DMS153 treated with DMSO at 0.1 percent for 48 hours (cell line): ENCODE measurements at regions not wholly inside any gene's neighbourhood (a gene's known extent, or its start where the extent isn't known, plus 50 kb on each side); places are given as distances from the start of the nearest gene placed in this dataset.
"Not testable (repeated sequence)": the region's sequence is repeated elsewhere in the genome, so short reads cannot be mapped to it uniquely, and the experiment has no call there.

ENCODE experiments used
- DNase-seq: peaks from one replicate; lab custom pipeline; 2025; ENCODE audit not compliant: unreplicated experiment; lab: John Stamatoyannopoulos, UW

GRCh38 chr1:47522935-47523834, 85.3 kb downstream of the FOXD2 start:
- no peak for DNase-seq

- peak; percentile 73 for DNase-seq
Observed at GRCh38 chr1:47523835-47524215, 86.0 kb downstream of the FOXD2 start.

GRCh38 chr1:47524272-47524671, 86.4 kb downstream of the FOXD2 start:
- DNase-seq: no peak

- no peak for DNase-seq
Observed at GRCh38 chr1:47527653-47528272, 89.9 kb downstream of the FOXD2 start.

GRCh38 chr1:47529520-47530098, 91.8 kb downstream of the FOXD2 start:
- DNase-seq: no peak

GRCh38 chr1:47532921-47533792, 95.3 kb downstream of the FOXD2 start:
- DNase-seq: peak; percentile 42

GRCh38 chr1:47533793-47534328, 96.0 kb downstream of the FOXD2 start:
- peak; percentile 42 for DNase-seq

GRCh38 chr1:47534436-47534835, 96.6 kb downstream of the FOXD2 start:
- DNase-seq: no peak

GRCh38 chr1:47536646-47537118, 98.8 kb downstream of the FOXD2 start:
- DNase-seq: peak; percentile 41

- DNase-seq: no peak
Observed at GRCh38 chr1:47537268-47537667, 99.4 kb downstream of the FOXD2 start.

- DNase-seq: no peak
Observed at GRCh38 chr1:47537966-47538365, 100.1 kb downstream of the FOXD2 start.

- DNase-seq: not testable (repeated sequence)
Observed at GRCh38 chr1:47538530-47538929, 100.7 kb downstream of the FOXD2 start.

GRCh38 chr1:47541705-47542104, 103.9 kb downstream of the FOXD2 start:
- not testable (repeated sequence) for DNase-seq

GRCh38 chr1:47543089-47543488, 105.2 kb downstream of the FOXD2 start:
- DNase-seq: not testable (repeated sequence)

GRCh38 chr1:47545912-47546483, 108.2 kb downstream of the FOXD2 start:
- no peak for DNase-seq

- no peak for DNase-seq
Observed at GRCh38 chr1:47547753-47548573, 110.1 kb downstream of the FOXD2 start.

GRCh38 chr1:47548637-47549036, 110.8 kb downstream of the FOXD2 start:
- DNase-seq: no peak

GRCh38 chr1:47549532-47549931, 111.7 kb downstream of the FOXD2 start:
- DNase-seq: no peak

- no peak for DNase-seq
Observed at GRCh38 chr1:47550929-47551328, 113.1 kb downstream of the FOXD2 start.
